ENCODE measurements at regions not wholly inside any gene's neighbourhood (a gene's known extent, or its start where the extent isn't known, plus 50 kb on each side); places are given as distances from the start of the nearest gene placed in this dataset.

- H3K4me1 Mint-ChIP-seq (ENCODE audit: low read depth, unreplicated experiment), result peaks cover 15% of the 10 kb centered on the region
- CTCF ChIA-PET, result interaction anchor here (0.5 kb wide), 1 partner anchor 697 kb away, joined by 4 read pairs; no protein-coding TSS in a partner anchor
- intact Hi-C loops (cut with micrococcal nuclease; ENCODE audit: unreplicated experiment), result no loop called here
- H3K4me3 Mint-ChIP-seq (ENCODE audit: low read depth, unreplicated experiment), result no peak overlapping the region
- no peaks in the 10 kb centered on the region for H3K27me3 Mint-ChIP-seq (ENCODE audit: unreplicated experiment)
- BruUV-seq (replicated peaks), result no TSS peak
- TF ChIP-seq, protein P1, sequence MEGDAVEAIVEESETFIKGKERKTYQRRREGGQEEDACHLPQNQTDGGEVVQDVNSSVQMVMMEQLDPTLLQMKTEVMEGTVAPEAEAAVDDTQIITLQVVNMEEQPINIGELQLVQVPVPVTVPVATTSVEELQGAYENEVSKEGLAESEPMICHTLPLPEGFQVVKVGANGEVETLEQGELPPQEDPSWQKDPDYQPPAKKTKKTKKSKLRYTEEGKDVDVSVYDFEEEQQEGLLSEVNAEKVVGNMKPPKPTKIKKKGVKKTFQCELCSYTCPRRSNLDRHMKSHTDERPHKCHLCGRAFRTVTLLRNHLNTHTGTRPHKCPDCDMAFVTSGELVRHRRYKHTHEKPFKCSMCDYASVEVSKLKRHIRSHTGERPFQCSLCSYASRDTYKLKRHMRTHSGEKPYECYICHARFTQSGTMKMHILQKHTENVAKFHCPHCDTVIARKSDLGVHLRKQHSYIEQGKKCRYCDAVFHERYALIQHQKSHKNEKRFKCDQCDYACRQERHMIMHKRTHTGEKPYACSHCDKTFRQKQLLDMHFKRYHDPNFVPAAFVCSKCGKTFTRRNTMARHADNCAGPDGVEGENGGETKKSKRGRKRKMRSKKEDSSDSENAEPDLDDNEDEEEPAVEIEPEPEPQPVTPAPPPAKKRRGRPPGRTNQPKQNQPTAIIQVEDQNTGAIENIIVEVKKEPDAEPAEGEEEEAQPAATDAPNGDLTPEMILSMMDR (IDR thresholded peaks at IDR 0.05; ENCODE audit: unreplicated experiment), result no peak
- H3K9me3 Mint-ChIP-seq (ENCODE audit: low read depth, unreplicated experiment), result no peaks in the 10 kb centered on the region
- H3K27ac Mint-ChIP-seq (ENCODE audit: unreplicated experiment), result no peak overlapping the region
- H3K36me3 Mint-ChIP-seq (ENCODE audit: insufficient read depth, unreplicated experiment), result no peaks in the 10 kb centered on the region
- no peak for DNase-seq
Observed at GRCh38 chr6:50116797-50117542, 67.2 kb upstream of the DEFB112 start.

- Mint-ChIP-seq H3K36me3 (ENCODE audit: insufficient read depth, unreplicated experiment) (no peaks in the 10 kb centered on the region), H3K9me3 (ENCODE audit: low read depth, unreplicated experiment) (no peaks in the 10 kb centered on the region), H3K27ac (ENCODE audit: unreplicated experiment) (no peak overlapping the region), H3K27me3 (ENCODE audit: unreplicated experiment) (no peaks in the 10 kb centered on the region), H3K4me1 (ENCODE audit: low read depth, unreplicated experiment) (peaks cover 15% of the 10 kb centered on the region), H3K4me3 (ENCODE audit: low read depth, unreplicated experiment) (no peak overlapping the region)
- no TSS peak for BruUV-seq (replicated peaks)
- no peak for DNase-seq
- CTCF ChIA-PET, result interaction anchor here (0.7 to 0.8 kb wide), 2 partner anchors 8 to 26 kb away, joined by 3 read pairs; no protein-coding TSS in a partner anchor
- TF ChIP-seq, protein P1 (IDR thresholded peaks at IDR 0.05; ENCODE audit: unreplicated experiment), result no peak
- intact Hi-C loops (cut with micrococcal nuclease; ENCODE audit: unreplicated experiment), result no loop called here
Observed at GRCh38 chr6:50120300-50120699, 70.6 kb upstream of the DEFB112 start.

- TF ChIP-seq, protein P1 (IDR thresholded peaks at IDR 0.05; ENCODE audit: unreplicated experiment), result no peak
Observed at GRCh38 chr6:50123688-50124087, 74.0 kb upstream of the DEFB112 start.

DNA sequence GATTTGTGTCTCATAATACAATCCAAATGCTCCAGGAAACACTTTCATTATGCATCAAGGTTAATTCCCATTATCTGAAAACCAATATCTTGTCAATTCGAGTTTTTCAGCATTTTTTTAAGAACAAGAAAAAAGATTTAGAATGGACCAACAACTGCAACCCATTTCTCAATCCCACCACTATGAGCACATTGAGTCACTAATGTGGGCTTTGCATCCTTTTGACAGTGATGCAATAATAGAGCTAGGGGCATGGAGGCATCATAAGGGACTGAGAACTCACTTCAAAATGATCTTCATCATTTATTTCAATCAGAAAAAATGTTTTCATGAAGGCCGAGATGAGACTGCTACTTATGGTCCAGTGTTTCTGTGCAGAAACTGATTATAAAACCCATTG lies 74.8 kb upstream of the DEFB112 start:
- H3K27me3 Mint-ChIP-seq (ENCODE audit: unreplicated experiment), result no peaks in the 10 kb centered on the region
- intact Hi-C loops (cut with micrococcal nuclease; ENCODE audit: unreplicated experiment), result no loop called here

More at GRCh38 chr6:50123688-50124087, 74.0 kb upstream of the DEFB112 start:
- BruUV-seq (replicated peaks), result no TSS peak
- Mint-ChIP-seq H3K9me3 (ENCODE audit: low read depth, unreplicated experiment) (no peaks in the 10 kb centered on the region), H3K36me3 (ENCODE audit: insufficient read depth, unreplicated experiment) (no peaks in the 10 kb centered on the region), H3K4me3 (ENCODE audit: low read depth, unreplicated experiment) (no peak overlapping the region), H3K27me3 (ENCODE audit: unreplicated experiment) (no peaks in the 10 kb centered on the region), H3K4me1 (ENCODE audit: low read depth, unreplicated experiment) (peaks cover 15% of the 10 kb centered on the region), H3K27ac (ENCODE audit: unreplicated experiment) (no peak overlapping the region)
- CTCF ChIA-PET, result no interaction called here
- intact Hi-C loops (cut with micrococcal nuclease; ENCODE audit: unreplicated experiment), result no loop called here
- no peak for DNase-seq

More for the DNA sequence above, 74.8 kb upstream of the DEFB112 start:
- Mint-ChIP-seq H3K4me1 (ENCODE audit: low read depth, unreplicated experiment) (peaks cover 15% of the 10 kb centered on the region), H3K36me3 (ENCODE audit: insufficient read depth, unreplicated experiment) (no peaks in the 10 kb centered on the region), H3K9me3 (ENCODE audit: low read depth, unreplicated experiment) (no peaks in the 10 kb centered on the region), H3K4me3 (ENCODE audit: low read depth, unreplicated experiment) (no peak overlapping the region), H3K27ac (ENCODE audit: unreplicated experiment) (no peak overlapping the region)
- TF ChIP-seq, protein P1 (IDR thresholded peaks at IDR 0.05; ENCODE audit: unreplicated experiment), result no peak
- CTCF ChIA-PET, result no interaction called here
- no peak for DNase-seq
- BruUV-seq (replicated peaks), result no TSS peak
